Middle frontal gyrus (tissue), 1 donor: ENCODE measurements at regions not wholly inside any gene's neighbourhood (a gene's known extent, or its start where the extent isn't known, plus 50 kb on each side); places are given as distances from the start of the nearest gene placed in this dataset.

Experiments used
- DNase-seq: peaks from one replicate; pipeline ENCODE4 v3.0.0-alpha.2; 2015; ENCODE audit warnings: low spot score; ENCODE audit errors: extremely low spot score

- no peak for DNase-seq
Measured at GRCh38 chr5:174329738-174330137, 284.2 kb downstream of the NSG2 start.

DNA sequence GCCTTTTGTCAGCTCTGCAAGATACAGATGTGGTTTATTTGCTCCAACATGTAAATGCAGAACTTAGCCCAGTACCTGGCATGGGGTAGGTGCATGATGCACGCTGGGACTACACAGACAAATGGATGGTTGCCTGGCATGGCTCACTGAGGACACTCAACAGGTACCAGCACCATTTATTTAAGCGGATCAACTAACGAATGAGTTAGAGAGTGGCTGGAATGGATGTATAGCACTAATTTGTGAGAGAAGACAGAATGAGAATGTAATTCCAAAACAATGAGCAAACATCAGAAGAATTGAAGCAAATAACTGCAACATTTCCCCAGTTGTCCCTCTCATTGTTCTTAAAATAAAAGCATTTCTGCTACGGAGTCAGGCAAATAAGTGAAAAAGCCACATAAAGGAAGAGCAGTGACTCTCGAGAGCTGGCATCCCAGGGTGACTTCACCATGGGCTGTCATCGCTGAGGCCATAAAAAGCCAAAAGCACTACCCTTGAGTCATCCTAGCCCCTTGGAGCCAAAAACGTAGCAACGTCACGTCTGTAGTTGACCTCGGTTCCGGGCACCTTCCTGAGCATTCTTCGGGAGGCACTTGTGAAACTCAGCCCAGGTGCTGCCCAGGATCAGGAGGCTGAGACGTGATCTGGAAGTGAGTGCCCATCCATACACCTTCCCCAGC, 290.3 kb downstream of the NSG2 start:
- no peak for DNase-seq

DNA sequence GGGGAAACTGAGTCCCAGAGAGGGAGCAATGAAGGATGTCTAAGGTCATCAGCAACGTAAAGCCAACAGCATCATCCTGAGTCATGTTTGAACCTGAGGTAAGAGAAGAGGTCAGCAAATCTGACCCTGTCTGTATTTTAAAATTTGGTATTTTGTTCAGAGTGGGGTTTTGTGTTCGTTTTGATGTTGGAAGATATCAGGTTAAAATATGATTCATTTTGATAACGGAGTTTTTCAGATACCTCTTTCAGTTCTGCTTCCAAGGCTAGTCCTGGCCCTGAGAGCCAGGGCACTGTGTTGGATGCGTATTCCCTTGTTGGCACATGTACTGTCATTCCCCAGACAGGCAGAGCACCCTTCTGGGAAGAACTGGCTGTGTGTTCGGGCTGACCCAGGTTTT, 291.0 kb downstream of the NSG2 start:
- DNase-seq, result no peak

- no peak for DNase-seq
Measured at GRCh38 chr5:174337276-174338184, 292.0 kb downstream of the NSG2 start.

DNA sequence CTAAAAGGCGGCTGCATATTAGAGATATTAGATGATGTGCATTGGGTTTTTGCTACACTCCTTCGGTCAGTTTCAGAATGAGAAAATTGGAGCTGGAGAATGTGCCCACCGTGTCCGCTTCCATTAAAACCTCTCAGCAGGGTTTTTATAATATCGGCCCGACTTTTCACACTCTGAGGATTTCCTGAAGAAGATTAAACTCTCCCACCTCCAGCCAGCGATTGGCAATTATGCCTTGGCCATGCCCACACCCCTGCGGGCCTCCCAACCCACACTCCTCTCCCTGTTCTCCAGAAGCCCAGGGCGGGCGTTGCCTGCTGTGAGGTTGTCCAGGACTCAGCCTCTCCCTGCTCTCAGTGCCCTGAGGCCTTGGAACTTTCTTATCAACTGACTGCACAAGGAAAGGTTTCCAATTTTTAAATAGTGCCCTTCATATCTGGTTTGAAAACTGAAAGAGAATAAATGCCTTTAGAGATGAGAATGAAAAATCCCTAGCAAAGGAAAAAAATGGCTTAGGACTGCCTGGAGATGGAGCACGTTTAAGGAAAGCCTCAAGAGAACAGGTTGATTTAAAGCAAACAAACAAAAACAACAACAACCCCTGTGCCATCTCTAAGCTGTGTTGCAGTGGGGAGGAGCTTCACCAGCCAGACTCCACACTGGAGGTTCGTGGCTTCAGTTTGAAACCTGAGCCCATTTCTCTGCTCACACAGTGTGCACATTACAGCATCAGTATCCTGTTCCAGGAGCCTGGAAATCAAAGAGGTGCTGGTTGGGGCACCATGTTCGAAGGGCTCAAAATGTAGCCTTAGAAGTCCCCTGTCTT, 292.9 kb downstream of the NSG2 start:
- DNase-seq, result no peak

GRCh38 chr5:174339130-174339529, 293.6 kb downstream of the NSG2 start:
- DNase-seq, result no peak

DNA sequence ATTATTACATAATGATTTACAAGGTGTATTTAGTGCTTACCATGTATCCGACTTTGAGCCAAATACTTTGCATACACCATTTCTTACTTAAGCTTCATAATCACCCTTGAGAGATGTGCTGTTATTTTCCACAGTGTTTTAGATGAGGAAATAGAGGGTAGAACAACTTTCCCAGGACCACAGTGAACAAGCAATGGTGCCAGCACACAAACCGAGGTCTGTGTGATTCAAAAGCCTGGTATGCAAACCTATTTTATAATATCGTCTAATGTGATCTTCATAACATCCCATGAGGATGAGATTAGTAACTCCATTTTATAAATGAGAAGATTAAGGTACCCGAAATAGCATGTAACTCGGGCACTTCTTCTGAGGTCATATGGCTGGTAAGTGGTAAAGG, 294.7 kb downstream of the NSG2 start:
- DNase-seq, result no peak

GRCh38 chr5:174342696-174343095, 297.2 kb downstream of the NSG2 start:
- no peak for DNase-seq

DNA sequence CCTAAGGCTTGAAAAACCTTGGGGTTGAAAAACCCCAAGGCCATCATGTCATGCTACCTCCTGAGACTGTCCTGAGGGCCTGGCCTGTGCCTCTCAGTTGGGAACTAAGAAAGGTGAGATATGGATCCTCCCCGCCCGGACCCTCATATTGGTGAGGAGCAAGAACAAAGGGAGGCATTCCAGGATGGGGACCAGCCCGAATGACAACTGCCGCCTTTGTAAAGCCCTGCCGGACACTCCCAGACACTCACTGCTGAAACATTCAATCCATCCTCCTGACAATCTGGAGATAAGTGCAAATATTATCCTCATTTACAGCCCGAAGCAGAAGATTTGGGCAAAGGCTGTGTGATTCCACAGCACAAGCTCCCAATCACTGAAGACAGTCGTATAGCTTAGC, 298.3 kb downstream of the NSG2 start:
- DNase-seq, result no peak

- DNase-seq, result no peak
Measured at GRCh38 chr5:174344335-174344734, 298.8 kb downstream of the NSG2 start.

DNA sequence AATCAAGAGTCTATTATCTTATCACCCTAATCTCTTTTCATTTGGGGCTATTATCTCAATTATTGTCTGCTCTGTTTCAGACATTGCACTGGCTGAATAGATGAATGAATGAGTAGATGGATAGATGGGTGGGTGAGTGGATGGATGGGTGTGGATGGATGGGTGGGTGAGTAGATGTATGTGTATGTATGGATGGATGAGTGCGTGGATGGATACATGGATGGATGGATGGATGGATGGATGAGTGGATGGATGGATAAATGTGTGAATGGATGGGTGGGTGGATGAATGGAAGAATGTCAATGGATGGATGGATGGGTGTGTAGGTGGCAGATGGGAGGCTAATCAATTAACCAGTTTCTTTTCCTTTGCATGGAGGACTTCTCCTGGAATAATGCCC, 301.7 kb downstream of the NSG2 start:
- no peak for DNase-seq

- DNase-seq, result peak; percentile 50
Measured at GRCh38 chr5:174348311-174348981, 302.9 kb downstream of the NSG2 start.

- no peak for DNase-seq
Measured at GRCh38 chr5:174352681-174353080, 307.2 kb downstream of the NSG2 start.

DNA sequence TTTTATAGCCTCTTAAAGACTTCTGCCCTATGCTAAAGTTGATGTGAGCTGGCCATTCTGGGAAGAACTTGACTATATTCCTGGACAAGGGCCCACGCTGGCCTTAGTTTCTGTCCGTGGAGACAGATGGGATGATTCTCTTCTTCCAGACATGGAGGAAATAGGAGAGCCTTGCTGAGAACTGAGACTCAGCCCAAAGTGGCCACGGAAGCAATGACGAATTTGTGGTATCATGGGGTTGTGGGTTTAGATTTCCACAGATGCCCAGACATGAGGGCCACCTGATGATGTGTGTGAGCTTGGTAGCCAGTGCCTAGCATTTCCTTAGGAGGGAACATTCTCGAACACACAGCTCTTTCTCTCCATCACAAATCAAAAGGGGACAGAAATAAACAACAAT, 309.1 kb downstream of the NSG2 start:
- DNase-seq, result no peak

- no peak for DNase-seq
Measured at GRCh38 chr5:174355208-174355612, 309.7 kb downstream of the NSG2 start.

DNA sequence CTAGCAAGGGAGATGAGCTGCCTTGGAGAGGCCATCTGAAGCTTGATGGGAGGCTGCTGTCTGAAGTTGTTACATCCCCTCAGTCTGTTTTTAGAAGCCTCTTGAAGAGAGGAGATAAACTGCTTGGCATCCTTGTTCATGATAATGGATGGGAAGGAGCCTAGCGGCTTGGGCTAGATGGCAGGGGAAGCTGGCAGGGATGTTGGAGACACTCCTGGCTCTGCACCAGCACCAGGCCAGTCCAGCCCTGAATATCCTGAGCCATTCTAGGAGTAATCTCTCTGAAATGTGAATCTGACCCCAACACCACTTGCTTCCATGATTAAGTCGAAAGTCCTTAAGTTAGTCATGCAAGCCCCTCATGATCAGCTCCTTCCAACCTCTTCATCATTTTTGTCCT, 310.5 kb downstream of the NSG2 start:
- no peak for DNase-seq

- no peak for DNase-seq
Measured at GRCh38 chr5:174356536-174356935, 311.0 kb downstream of the NSG2 start.

DNA sequence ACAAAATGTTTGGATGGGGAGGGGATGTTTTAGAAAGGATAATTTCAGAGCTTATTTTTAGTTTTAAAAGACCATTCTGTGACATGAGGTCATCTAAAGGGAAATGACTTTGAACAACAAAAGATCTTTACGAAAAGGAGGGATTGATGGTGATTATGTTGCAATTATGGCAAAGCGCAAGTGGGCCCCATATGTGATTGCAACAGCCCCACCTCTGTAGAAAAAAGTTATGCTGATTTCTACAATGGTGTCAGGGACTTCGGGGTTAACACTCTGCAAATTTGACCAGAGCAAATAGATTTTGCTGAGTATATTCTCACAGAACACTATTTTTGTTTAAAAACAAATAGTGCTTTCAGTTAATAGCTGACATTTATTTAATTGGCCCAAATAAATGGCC, 312.8 kb downstream of the NSG2 start:
- no peak for DNase-seq

- no peak for DNase-seq
Measured at GRCh38 chr5:174359071-174359470, 313.6 kb downstream of the NSG2 start.

DNA sequence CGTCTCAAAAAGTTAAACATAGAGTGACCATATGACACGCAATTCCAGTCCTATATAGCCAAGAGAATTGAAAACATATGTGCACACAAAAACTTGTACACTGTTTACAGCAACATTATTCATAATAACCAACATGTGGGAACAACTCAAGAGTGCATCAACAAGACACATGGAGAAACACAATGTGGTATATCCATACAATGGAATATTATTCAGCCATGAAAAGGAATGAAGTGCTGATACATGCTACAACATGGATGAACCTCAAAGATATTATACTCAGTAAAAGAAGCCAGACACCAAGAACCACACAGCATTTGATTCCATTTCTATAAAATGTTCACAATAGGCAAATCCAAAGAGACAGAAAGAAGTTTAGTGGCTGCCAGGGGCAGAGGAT, 317.0 kb downstream of the NSG2 start:
- no peak for DNase-seq

DNA sequence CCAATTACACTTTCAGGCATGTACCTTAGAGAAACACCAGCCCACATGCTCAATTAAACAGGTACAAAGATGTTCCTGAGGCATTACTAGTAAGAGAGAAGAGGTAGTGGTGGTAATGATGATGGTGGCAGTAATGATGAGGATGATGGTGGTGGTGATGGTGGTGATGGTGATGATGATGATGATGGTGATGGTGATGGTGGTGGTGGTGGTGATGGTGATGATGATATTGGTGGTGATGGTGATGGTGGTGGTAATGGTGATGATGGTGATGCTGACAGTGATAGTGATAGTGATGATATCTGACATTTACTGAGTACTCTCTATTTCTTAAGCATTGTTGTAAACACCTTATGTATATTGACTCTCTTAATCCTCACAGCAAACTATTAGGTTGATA, 318.4 kb downstream of the NSG2 start:
- no peak for DNase-seq
